Left renal cortex interstitium (tissue), 4 donors: ENCODE measurements at regions not wholly inside any gene's neighbourhood (a gene's known extent, or its start where the extent isn't known, plus 50 kb on each side); places are given as distances from the start of the nearest gene placed in this dataset.
"Not testable (repeated sequence)": the region's sequence is repeated elsewhere in the genome, so short reads cannot be mapped to it uniquely, and the experiment has no call there.

Experiments used
- DNase-seq, 4 donors: peaks; one replicate each; pipeline ENCODE4 v3.0.0-alpha.2; 2013; ENCODE audit warnings: low read depth in 4 of 4, low spot score in 2 of 4, missing footprints in 1 of 4

DNA sequence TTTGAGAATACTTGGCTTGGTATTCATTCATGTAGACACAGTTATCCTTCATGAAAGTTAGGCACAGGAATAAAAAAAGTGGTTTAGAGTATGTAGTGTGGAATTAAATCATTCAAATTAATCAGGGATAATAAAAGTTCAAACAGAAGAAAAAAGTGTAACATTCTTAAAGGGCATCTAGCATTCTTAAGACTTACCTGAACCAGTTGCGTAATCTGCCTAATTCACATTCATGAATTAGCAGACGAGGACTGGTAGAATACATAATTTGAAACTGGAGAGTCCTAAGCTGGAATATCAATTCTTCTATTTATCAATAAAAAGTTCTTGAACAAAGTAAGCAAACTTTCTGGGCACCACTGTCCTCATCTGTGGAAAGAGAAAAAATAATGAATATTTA lies 157.0 kb upstream of the DEPDC1 start:
- no peak for DNase-seq

GRCh38 chr1:68673771-68674170 lies 176.9 kb upstream of the DEPDC1 start:
- DNase-seq = no peak

DNA sequence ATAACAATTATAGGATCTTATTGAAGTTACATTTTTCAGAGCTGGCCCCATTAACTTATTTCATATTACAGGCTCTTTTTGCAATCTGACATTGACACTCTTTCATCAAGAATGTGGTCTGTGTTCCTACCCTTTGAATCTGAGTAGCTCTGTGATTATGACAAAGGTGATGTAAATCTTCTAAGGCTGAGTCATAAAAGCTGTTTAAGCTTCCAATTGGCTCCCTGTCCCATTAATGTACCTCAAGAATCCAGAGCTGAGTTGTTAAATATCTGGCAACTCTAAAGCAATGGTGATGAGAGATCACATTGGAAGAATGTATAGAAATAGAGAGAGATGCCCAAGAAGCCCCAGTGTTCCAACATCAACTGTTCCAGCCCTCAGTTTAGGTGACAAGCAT lies 178.5 kb upstream of the DEPDC1 start:
- no peak for DNase-seq

GRCh38 chr1:68677684-68678351 lies 180.9 kb upstream of the DEPDC1 start:
- no peak for DNase-seq

DNA sequence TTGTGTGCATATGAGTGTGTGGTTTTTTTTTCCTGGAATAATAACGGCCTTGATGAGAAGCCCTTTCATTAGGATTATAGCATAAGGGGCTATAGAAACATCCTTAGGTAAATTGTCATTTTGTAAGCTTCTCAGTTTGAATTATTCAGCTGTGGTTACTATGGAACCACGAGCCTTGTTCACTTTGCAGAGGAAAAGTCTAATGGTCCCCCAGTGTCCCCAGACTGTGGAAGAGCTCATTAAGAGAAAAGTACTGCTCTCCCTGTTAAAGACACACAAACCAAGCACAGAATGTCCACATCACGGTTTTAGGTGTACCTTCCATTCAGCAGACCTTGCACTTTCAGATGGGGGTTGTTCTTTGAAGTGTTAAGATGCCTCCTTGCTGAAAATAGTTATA lies 199.3 kb upstream of the DEPDC1 start:
- DNase-seq = no peak

- no peak for DNase-seq
Measured at GRCh38 chr1:68703921-68704354, 207.1 kb upstream of the DEPDC1 start.

- no peak for DNase-seq
Measured at GRCh38 chr1:68704800-68705443, 208.0 kb upstream of the DEPDC1 start.

GRCh38 chr1:68705466-68705865 lies 208.6 kb upstream of the DEPDC1 start:
- no peak for DNase-seq

- no peak for DNase-seq
Measured at GRCh38 chr1:68706639-68707317, 209.9 kb upstream of the DEPDC1 start.

DNA sequence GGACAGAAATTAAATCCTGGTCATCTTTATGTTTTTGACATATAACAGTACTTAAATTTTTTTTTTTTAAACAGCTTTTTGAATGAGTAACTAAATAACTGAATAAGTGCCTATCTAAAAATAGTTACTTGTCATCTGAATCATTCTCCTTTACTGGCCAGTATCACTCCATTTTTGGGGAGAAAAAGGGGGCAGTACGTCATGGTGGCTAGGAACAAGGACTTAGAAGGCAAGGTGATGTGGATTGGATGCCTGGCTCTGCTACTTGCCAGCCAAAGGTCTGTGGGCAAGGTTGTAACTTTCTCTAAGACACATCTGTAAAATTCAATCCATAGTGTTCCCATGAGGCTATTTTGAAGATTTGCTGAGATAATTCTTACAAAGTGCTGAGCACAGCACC lies 220.4 kb upstream of the DEPDC1 start:
- no peak for DNase-seq

- DNase-seq = no peak
Measured at GRCh38 chr1:68720476-68720875, 223.6 kb upstream of the DEPDC1 start.

GRCh38 chr1:68723791-68724190 lies 226.9 kb upstream of the DEPDC1 start:
- DNase-seq = no peak

- DNase-seq = no peak
Measured at GRCh38 chr1:68725001-68725752, 228.3 kb upstream of the DEPDC1 start.

DNA sequence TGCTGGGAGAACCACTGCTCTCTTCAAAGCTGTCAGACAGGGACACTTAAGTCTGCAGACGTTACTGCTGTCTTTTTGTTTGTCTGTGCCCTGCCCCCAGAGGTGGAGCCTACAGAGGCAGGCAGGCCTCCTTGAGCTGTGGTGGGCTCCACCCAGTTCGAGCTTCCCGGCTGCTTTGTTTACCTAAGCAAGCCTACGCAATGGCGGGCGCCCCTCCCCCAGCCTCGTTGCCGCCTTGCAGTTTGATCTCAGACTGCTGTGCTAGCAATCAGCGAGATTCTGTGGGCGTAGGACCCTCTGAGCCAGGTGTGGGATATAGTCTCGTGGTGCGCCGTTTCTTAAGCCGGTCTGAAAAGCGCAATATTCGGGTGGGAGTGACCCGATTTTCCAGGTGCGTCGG lies 242.6 kb upstream of the DEPDC1 start:
- not testable (repeated sequence) for DNase-seq

- no peak for DNase-seq
Measured at GRCh38 chr1:68745011-68745410, 248.1 kb upstream of the DEPDC1 start.

DNA sequence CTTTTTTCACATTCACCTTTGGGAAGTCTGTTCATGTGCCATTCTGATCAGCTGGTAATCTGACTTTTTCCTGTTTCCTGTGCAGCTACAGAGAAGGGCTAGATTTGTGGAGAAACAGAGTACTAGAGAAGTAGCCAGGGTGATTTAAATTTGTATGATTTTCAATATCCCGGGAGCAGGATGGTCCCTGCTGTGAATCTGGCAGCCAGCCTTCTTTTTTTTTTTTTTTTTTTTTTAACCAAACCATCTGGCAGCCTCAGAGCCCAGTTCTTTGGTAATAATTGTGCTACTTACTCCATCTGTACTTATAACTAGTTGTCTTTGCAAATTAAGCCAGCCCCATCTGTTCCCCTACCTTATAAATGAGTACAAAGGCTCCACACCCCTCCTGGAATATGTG lies 248.6 kb upstream of the DEPDC1 start:
- no peak for DNase-seq

DNA sequence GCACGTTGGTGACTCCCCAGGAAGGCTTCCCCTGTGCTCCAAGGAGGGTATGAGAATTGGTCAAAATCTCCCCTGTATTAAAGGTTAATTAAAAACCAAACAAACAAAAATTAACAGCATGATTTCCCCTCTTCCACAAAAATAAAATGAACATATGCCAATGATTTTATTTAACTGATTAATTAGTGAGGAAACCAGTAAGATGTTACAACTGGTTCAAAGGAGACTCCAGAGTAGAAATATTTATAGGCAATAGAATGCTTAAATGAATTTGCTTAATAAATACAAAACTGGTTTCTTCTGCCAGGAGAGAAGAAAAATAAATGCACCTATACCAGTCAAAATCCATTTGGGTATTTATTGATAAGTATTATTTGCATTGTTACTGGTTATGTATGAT lies 249.5 kb upstream of the DEPDC1 start:
- no peak for DNase-seq

DNA sequence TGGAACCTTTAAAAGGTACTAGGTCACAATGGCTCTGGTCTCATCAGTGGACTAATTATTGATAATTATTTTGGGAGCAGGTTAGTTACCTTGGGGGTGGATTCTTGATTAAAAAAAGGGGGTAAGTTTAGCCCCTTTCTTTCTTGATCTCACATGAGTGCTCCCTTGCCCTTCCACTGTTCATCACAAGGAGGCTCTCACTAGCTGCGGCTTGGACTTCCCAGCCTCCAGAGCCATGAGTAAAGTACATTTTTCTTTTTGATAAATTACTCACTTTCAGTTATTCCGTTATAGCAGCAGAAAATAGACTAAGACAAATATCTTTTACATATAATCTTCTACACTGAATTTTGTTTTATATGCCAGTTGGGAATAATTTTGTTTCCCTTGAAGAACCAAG lies 254.8 kb upstream of the DEPDC1 start:
- DNase-seq = no peak

- no peak for DNase-seq
Measured at GRCh38 chr1:68758666-68759209, 261.9 kb upstream of the DEPDC1 start.

- no peak for DNase-seq
Measured at GRCh38 chr1:68767941-68768340, 271.1 kb upstream of the DEPDC1 start.

DNA sequence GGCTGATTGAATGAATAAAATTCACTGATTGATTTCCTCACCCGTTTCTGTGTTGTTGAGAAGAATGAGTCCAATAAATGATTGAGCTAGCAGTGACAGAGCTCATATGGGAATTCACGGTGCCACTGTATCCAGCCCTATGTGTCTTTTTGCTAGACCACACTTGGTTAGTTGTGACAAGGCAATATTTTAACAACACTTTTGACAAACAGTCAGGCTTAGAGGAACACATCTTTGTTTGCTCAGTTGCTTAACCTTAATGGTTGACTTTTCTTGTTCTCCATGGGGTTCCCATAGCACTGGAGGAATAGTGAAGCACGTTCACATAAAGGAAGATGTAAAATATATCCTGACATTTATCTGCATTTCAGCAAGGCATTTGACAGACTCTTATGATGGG lies 273.9 kb upstream of the DEPDC1 start:
- DNase-seq = no peak
